Calu3 (cell line): ENCODE measurements at regions not wholly inside any gene's neighbourhood (a gene's known extent, or its start where the extent isn't known, plus 50 kb on each side); places are given as distances from the start of the nearest gene placed in this dataset.

Source experiments
- BruUV-seq: library from RNA; stranded (reverse); fragments of 400-500 nt; replicated peaks from 2 replicates; lab custom pipeline; 2021; lab: Mats Ljungman, UMichigan
- CTCF ChIA-PET: fragments of 300-600 bp; sonication (Branson Sonifier 250); formaldehyde crosslinking; loops from one replicate; lab custom pipeline; 2022; ENCODE audit warnings: antibody characterized with exemption; lab: Charles Lee
- DNase-seq: peaks from one replicate; pipeline ENCODE4 v3.0.0; 2022
- H3K27ac Mint-ChIP-seq: one replicate; pipeline ENCODE4 v1.8.0; 2022; ENCODE audit warnings: mixed read lengths; ENCODE audit not compliant: unreplicated experiment
- H3K27me3 Mint-ChIP-seq: one replicate; pipeline ENCODE4 v1.8.0; 2022; ENCODE audit warnings: mixed read lengths; ENCODE audit not compliant: unreplicated experiment
- H3K36me3 Mint-ChIP-seq: one replicate; pipeline ENCODE4 v1.8.0; 2022; ENCODE audit warnings: mild to moderate bottlenecking, moderate library complexity, mixed read lengths; ENCODE audit not compliant: insufficient read depth, unreplicated experiment
- H3K4me1 Mint-ChIP-seq: one replicate; pipeline ENCODE4 v1.8.0; 2022; ENCODE audit warnings: mild to moderate bottlenecking, low read depth, mixed read lengths; ENCODE audit not compliant: unreplicated experiment
- H3K4me3 Mint-ChIP-seq: one replicate; pipeline ENCODE4 v1.8.0; 2022; ENCODE audit warnings: mild to moderate bottlenecking, low read depth, moderate library complexity, mixed read lengths; ENCODE audit not compliant: unreplicated experiment
- H3K9me3 Mint-ChIP-seq: one replicate; pipeline ENCODE4 v1.8.0; 2022; ENCODE audit warnings: low read depth, mixed read lengths; ENCODE audit not compliant: unreplicated experiment
- intact Hi-C: fragments of 100-400 bp; cut with micrococcal nuclease; formaldehyde crosslinking; loops from one replicate; pipeline ENCODE4 v1.10.0; 2022; ENCODE audit not compliant: unreplicated experiment
- TF ChIP-seq, protein P1 (sequence below): fragments of 200-600 bp; IDR thresholded peaks from one replicate; pipeline ENCODE4 v1.8.0; 2022; ENCODE audit warnings: antibody characterized with exemption; ENCODE audit not compliant: unreplicated experiment

GRCh38 chr2:12304564-12305171 is 412.1 kb upstream of the TRIB2 start:
- Mint-ChIP-seq H3K36me3 (no peaks in the 10 kb centered on the region), H3K4me3 (no peak overlapping the region), H3K9me3 (no peaks in the 10 kb centered on the region), H3K27me3 (no peaks in the 10 kb centered on the region), H3K27ac (no peak overlapping the region), H3K4me1 (no peaks in the 10 kb centered on the region)
- TF ChIP-seq, protein P1, sequence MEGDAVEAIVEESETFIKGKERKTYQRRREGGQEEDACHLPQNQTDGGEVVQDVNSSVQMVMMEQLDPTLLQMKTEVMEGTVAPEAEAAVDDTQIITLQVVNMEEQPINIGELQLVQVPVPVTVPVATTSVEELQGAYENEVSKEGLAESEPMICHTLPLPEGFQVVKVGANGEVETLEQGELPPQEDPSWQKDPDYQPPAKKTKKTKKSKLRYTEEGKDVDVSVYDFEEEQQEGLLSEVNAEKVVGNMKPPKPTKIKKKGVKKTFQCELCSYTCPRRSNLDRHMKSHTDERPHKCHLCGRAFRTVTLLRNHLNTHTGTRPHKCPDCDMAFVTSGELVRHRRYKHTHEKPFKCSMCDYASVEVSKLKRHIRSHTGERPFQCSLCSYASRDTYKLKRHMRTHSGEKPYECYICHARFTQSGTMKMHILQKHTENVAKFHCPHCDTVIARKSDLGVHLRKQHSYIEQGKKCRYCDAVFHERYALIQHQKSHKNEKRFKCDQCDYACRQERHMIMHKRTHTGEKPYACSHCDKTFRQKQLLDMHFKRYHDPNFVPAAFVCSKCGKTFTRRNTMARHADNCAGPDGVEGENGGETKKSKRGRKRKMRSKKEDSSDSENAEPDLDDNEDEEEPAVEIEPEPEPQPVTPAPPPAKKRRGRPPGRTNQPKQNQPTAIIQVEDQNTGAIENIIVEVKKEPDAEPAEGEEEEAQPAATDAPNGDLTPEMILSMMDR = no peak
- intact Hi-C loops = no loop called here
- no TSS peak for BruUV-seq
- CTCF ChIA-PET = no interaction called here
- no peak for DNase-seq

- intact Hi-C loops = no loop called here
- CTCF ChIA-PET = no interaction called here
- Mint-ChIP-seq H3K27me3 (no peaks in the 10 kb centered on the region), H3K36me3 (no peaks in the 10 kb centered on the region), H3K4me1 (no peaks in the 10 kb centered on the region), H3K27ac (no peak overlapping the region), H3K4me3 (no peak overlapping the region), H3K9me3 (no peaks in the 10 kb centered on the region)
- BruUV-seq = no TSS peak
- TF ChIP-seq, protein P1 = no peak
- no peak for DNase-seq
Observed at GRCh38 chr2:12305931-12306330, 410.8 kb upstream of the TRIB2 start.

DNA sequence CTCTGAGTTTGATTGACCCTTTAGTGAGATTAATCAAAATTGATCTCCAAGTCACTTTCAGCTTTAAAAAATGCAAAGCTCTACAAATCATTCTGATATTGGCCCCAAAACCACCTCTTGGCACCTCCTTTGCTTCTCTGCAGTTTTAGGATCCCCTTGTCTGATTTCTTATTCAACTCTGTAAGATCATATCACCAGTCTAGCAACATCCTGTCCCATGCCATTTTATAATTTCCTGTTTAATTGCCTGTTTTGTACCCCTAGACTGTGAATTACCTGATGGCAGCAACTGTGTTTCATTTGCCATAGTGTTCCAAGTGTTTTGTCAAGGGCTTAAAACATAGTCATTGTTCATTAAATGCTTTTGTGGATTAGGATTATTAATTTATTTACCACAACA is 406.3 kb upstream of the TRIB2 start:
- no peak overlapping the region for H3K4me3 Mint-ChIP-seq
- TF ChIP-seq, protein P1 = no peak
- no peaks in the 10 kb centered on the region for H3K9me3 Mint-ChIP-seq
- intact Hi-C loops = loop anchor here (10.0 kb wide), 1 partner anchor 446 kb away; no protein-coding TSS in a partner anchor
- no peaks in the 10 kb centered on the region for H3K4me1 Mint-ChIP-seq
- peaks cover 15% of the 10 kb centered on the region for H3K27me3 Mint-ChIP-seq
- H3K27ac Mint-ChIP-seq = no peak overlapping the region
- CTCF ChIA-PET = no interaction called here
- no TSS peak for BruUV-seq
- DNase-seq = no peak
- no peaks in the 10 kb centered on the region for H3K36me3 Mint-ChIP-seq

- no peaks in the 10 kb centered on the region for H3K4me1 Mint-ChIP-seq
- BruUV-seq = no TSS peak
- no peak overlapping the region for H3K4me3 Mint-ChIP-seq
- intact Hi-C loops = loop anchor here (10.0 kb wide), 1 partner anchor 449 kb away; no protein-coding TSS in a partner anchor
- no peaks in the 10 kb centered on the region for H3K9me3 Mint-ChIP-seq
- TF ChIP-seq, protein P1 = no peak
- CTCF ChIA-PET = no interaction called here
- peaks cover 15% of the 10 kb centered on the region for H3K27me3 Mint-ChIP-seq
- no peaks in the 10 kb centered on the region for H3K36me3 Mint-ChIP-seq
- no peak overlapping the region for H3K27ac Mint-ChIP-seq
- no peak for DNase-seq
Observed at GRCh38 chr2:12313445-12314126, 403.1 kb upstream of the TRIB2 start.
